K562 (cell line): ENCODE measurements at regions not wholly inside any gene's neighbourhood (a gene's known extent, or its start where the extent isn't known, plus 50 kb on each side); places are given as distances from the start of the nearest gene placed in this dataset.

Experiments used
- CBX8 ChIP-seq: fragments of 200-600 bp; sonication (generic); IDR thresholded peaks from 2 replicates; pipeline ENCODE4 v1.6.1; 2012; ENCODE audit warnings: borderline replicate concordance, mixed run types, low read depth, mild to moderate bottlenecking, moderate library complexity, mixed read lengths, low read length, control low read depth, inconsistent platforms; ENCODE audit not compliant: poor library complexity, severe bottlenecking; ENCODE audit errors: extremely low read depth
- CC2D1A ChIP-seq: fragments of 450-650 bp; IDR thresholded peaks from 2 replicates; pipeline ENCODE4 v1.6.1; 2017; ENCODE audit warnings: mild to moderate bottlenecking
- EWSR1 ChIP-seq: fragments of 450-650 bp; IDR thresholded peaks from 2 replicates; pipeline ENCODE4 v1.6.1; 2018; ENCODE audit warnings: borderline replicate concordance, mild to moderate bottlenecking, low read depth, moderate library complexity; ENCODE audit not compliant: partially characterized antibody
- FOXJ2 ChIP-seq: fragments of 200-800 bp; sonication (Bioruptor generic); IDR thresholded peaks from 2 replicates; pipeline ENCODE4 v1.6.1; 2016; ENCODE audit warnings: missing genetic modification characterization, missing compliant biosample characterization
- HLTF ChIP-seq: fragments of 450-650 bp; IDR thresholded peaks from 2 replicates; pipeline ENCODE4 v1.6.1; 2016
- NFE2 ChIP-seq: IDR thresholded peaks from 2 replicates; pipeline ENCODE4 v1.6.1; 2014; ENCODE audit warnings: antibody characterized with exemption, low read depth
- POLR2H ChIP-seq: IDR thresholded peaks from 2 replicates; pipeline ENCODE4 v1.6.1; 2016; ENCODE audit warnings: missing genetic modification characterization, low read depth, mild to moderate bottlenecking, control low read depth, missing compliant biosample characterization, moderate library complexity
- PRMT5 ChIP-seq: sonication (generic); formaldehyde crosslinking; IDR thresholded peaks from 2 replicates; pipeline ENCODE4 v1.5.0; 2020; ENCODE audit warnings: missing genetic modification reagents
- RBM34 ChIP-seq: fragments of 200-400 bp; formaldehyde crosslinking; IDR thresholded peaks from 2 replicates; pipeline ENCODE4 v1.6.1; 2018; ENCODE audit warnings: low read length, borderline replicate concordance; ENCODE audit not compliant: insufficient read depth
- SMC3 ChIP-seq: conservative IDR thresholded peaks from 2 replicates; pipeline ENCODE4 v1.6.1; 2011; ENCODE audit warnings: low read depth, low read length, improper control_type of control experiment; ENCODE audit not compliant: insufficient read depth
- TARDBP ChIP-seq: fragments of 450-650 bp; IDR thresholded peaks from 2 replicates; pipeline ENCODE4 v1.6.1; 2016
- TCFL5 ChIP-seq: fragments of 250-450 bp; sonication (Bioruptor Pico); conservative IDR thresholded peaks from 2 replicates; pipeline ENCODE4 v1.6.1; 2021; ENCODE audit warnings: mild to moderate bottlenecking, moderate library complexity, matching md5 sums
- ZNF184 ChIP-seq: sonication (generic); formaldehyde crosslinking; IDR thresholded peaks from 2 replicates; pipeline ENCODE4 v1.5.0; 2020; ENCODE audit warnings: missing genetic modification reagents
- TF ChIP-seq, protein P1 (sequence below): IDR thresholded peaks from 3 replicates; pipeline ENCODE4 v1.6.1; 2011; ENCODE audit warnings: borderline replicate concordance, mild to moderate bottlenecking, moderate library complexity; ENCODE audit not compliant: insufficient read length; ENCODE audit errors: extremely low read depth

DNA sequence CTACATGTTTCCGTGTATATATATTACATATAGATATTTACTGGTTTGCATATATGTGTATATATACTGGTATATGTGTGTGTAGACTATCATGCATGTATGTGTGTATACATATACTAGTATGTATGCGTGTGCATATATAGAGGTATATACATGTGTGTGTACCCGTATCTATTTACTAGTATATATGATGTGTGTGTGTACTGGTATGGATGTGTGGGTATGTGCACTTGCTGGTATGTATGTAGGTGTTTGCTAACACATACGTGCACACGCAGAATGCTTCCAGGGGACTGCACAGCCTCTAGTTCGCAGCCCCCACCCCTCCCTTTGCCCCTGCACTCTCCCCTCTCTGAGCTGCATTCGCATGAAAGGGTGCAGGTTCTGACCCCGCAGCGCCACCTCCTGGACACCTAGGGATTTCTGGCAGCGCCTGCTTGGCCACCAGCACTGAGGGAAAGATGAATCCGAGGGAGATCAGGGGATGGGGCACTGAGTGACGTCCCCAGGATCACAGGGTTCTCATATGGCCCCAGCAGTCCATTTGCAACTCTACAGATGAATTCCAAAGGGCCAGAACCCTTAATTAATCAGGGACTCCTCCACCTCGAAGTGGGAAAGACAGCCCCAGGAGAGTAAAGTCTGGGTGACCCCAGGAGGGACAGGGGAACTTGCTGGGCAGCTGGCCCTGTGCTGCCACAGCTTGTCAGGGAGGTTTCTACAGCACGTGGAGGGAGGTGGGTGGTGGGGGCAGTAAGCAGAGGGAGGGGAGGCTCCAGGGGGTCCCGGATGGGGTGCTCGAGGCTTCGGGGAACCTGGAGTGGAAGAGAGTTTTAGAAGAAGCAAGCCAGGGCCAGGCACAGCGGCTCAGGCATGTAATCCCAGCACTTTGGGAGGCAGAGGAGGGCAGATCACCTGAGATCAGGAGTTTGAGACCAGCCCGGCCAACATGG lies 66.8 kb upstream of the ASAP2 start (continued):
- TF ChIP-seq, protein P1, sequence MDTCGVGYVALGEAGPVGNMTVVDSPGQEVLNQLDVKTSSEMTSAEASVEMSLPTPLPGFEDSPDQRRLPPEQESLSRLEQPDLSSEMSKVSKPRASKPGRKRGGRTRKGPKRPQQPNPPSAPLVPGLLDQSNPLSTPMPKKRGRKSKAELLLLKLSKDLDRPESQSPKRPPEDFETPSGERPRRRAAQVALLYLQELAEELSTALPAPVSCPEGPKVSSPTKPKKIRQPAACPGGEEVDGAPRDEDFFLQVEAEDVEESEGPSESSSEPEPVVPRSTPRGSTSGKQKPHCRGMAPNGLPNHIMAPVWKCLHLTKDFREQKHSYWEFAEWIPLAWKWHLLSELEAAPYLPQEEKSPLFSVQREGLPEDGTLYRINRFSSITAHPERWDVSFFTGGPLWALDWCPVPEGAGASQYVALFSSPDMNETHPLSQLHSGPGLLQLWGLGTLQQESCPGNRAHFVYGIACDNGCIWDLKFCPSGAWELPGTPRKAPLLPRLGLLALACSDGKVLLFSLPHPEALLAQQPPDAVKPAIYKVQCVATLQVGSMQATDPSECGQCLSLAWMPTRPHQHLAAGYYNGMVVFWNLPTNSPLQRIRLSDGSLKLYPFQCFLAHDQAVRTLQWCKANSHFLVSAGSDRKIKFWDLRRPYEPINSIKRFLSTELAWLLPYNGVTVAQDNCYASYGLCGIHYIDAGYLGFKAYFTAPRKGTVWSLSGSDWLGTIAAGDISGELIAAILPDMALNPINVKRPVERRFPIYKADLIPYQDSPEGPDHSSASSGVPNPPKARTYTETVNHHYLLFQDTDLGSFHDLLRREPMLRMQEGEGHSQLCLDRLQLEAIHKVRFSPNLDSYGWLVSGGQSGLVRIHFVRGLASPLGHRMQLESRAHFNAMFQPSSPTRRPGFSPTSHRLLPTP: no peak
- no peak for TF ChIP-seq HLTF
- TF ChIP-seq CC2D1A: peak; percentile 49
- no peak for TF ChIP-seq TCFL5 (CRISPR knock-in tag)
- TF ChIP-seq RBM34: no peak
- TF ChIP-seq TARDBP: no peak
- no peak for TF ChIP-seq CBX8
- peak; percentile 76 for TF ChIP-seq SMC3
- TF ChIP-seq EWSR1: no peak
- no peak for TF ChIP-seq POLR2H (tag)
- TF ChIP-seq PRMT5: no peak
- TF ChIP-seq FOXJ2 (tag): no peak
- TF ChIP-seq ZNF184 (CRISPR knock-in tag): no peak
- no peak for TF ChIP-seq NFE2
- TF ChIP-seq, all 486 proteins: peak for 11
